Mesendoderm (in vitro differentiated cells): ENCODE measurements at regions not wholly inside any gene's neighbourhood (a gene's known extent, or its start where the extent isn't known, plus 50 kb on each side); places are given as distances from the start of the nearest gene placed in this dataset.

Experiments used
- DNase-seq: peaks from one replicate; pipeline ENCODE4 v3.0.0; 2013
- H2AK5ac ChIP-seq: 2 replicates; pipeline ENCODE4 v1.6.1; 2013; ENCODE audit warnings: low read length, inconsistent platforms
- H2BK120ac ChIP-seq: 2 replicates; pipeline ENCODE4 v1.6.1; 2013; ENCODE audit warnings: low read depth, mild to moderate bottlenecking, low read length, moderate library complexity, mixed read lengths
- H2BK15ac ChIP-seq: replicated peaks from 2 replicates; pipeline ENCODE4 v1.6.1; 2013; ENCODE audit warnings: low read depth, mild to moderate bottlenecking, moderate library complexity
- H2BK5ac ChIP-seq: 2 replicates; pipeline ENCODE4 v1.6.1; 2013; ENCODE audit warnings: low read length, inconsistent platforms
- H3K18ac ChIP-seq: 2 replicates; pipeline ENCODE4 v1.6.1; 2013; ENCODE audit warnings: mild to moderate bottlenecking, low read length, mixed read lengths
- H3K23ac ChIP-seq: one replicate; pipeline ENCODE4 v1.6.1; 2013; ENCODE audit warnings: low read length
- H3K27ac ChIP-seq: 2 replicates; pipeline ENCODE4 v1.5.1; 2013; ENCODE audit warnings: low read depth, mild to moderate bottlenecking, inconsistent platforms, low read length, moderate library complexity
- H3K27me3 ChIP-seq: 2 replicates; pipeline ENCODE4 v1.6.1; 2013; ENCODE audit warnings: low read length, control low read depth, mild to moderate bottlenecking, inconsistent platforms; ENCODE audit not compliant: insufficient read depth, poor library complexity
- H3K36me3 ChIP-seq: 2 replicates; pipeline ENCODE4 v1.6.1; 2013; ENCODE audit warnings: low read length, inconsistent platforms; ENCODE audit not compliant: control insufficient read depth, insufficient read depth
- H3K4ac ChIP-seq: one replicate; pipeline ENCODE4 v1.6.1; 2013; ENCODE audit warnings: low read depth, mild to moderate bottlenecking, low read length, moderate library complexity
- H3K4me1 ChIP-seq: 2 replicates; pipeline ENCODE4 v1.6.1; 2013; ENCODE audit warnings: low read depth, low read length, inconsistent platforms; ENCODE audit not compliant: control insufficient read depth
- H3K4me2 ChIP-seq: 2 replicates; pipeline ENCODE4 v1.6.1; 2013; ENCODE audit warnings: low read length
- H3K4me3 ChIP-seq: 2 replicates; pipeline ENCODE4 v1.5.1; 2013; ENCODE audit warnings: mild to moderate bottlenecking, low read length
- H3K56ac ChIP-seq: one replicate; pipeline ENCODE4 v1.6.1; 2013; ENCODE audit warnings: low read length
- H3K79me1 ChIP-seq: 2 replicates; pipeline ENCODE4 v1.6.1; 2013; ENCODE audit warnings: low read length, inconsistent platforms
- H3K79me2 ChIP-seq: 2 replicates; pipeline ENCODE4 v1.6.1; 2013; ENCODE audit warnings: mild to moderate bottlenecking, low read length; ENCODE audit not compliant: control insufficient read depth, insufficient read depth
- H3K9ac ChIP-seq: 2 replicates; pipeline ENCODE4 v1.6.1; 2013; ENCODE audit warnings: low read length, inconsistent platforms
- H4K5ac ChIP-seq: one replicate; pipeline ENCODE4 v1.6.1; 2013; ENCODE audit warnings: low read length
- H4K8ac ChIP-seq: one replicate; pipeline ENCODE4 v1.6.1; 2013; ENCODE audit warnings: low read depth, mild to moderate bottlenecking, control low read depth, low read length, moderate library complexity
- WGBS: extraction: QIAGEN DNeasy Blood & Tissue Kit; methylation state at CpG from one replicate; pipeline ENCODE4 v1.1.7; 2013; ENCODE audit warnings: low lambda C conversion rate, missing lambda C conversion rate; ENCODE audit not compliant: insufficient coverage; ENCODE audit errors: extremely low coverage; 5-methylcytosine and 5-hydroxymethylcytosine counted together

DNA sequence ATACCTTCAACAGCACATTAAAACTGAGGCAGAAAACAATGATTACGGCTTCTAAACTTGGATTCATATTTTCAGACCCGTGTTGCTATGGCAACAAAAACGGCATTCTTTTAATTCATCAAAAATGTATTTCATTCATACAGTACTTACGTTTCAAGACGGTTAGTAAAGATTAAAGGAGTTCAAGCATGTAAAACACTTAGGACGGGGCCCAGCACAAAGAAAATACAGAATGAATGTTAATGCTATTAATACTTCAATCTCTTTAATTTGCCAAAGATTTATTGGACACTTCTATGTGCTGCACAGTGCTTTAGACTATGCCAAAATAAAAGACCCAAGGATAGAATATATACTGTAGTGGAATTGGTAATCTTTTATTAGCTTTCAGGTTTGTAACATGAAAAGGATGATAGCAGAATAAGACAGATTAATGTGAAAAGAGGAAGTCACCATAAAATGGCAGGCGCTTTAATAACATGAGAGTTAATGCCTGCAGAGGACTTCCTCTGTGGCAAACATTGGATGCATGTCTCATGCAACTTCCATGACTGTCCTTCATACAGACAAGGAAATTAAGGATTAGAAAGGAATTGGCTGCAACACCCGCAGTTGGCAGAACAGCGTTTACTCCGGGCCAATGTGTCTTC is 201.6 kb upstream of the KLF6 start:
- Histone ChIP-seq H2AK5ac (no peak overlapping the region), H3K4me3 (no peak overlapping the region), H3K36me3 (no peaks in the 10 kb centered on the region), H3K79me1 (no peaks in the 10 kb centered on the region), H4K5ac (no peak overlapping the region), H3K9ac (no peak overlapping the region), H3K23ac (no peak overlapping the region), H2BK15ac (no peak overlapping the region), H3K27me3 (no peaks in the 10 kb centered on the region), H3K4me1 (no peaks in the 10 kb centered on the region), H3K4me2 (no peak overlapping the region), H3K4ac (no peak overlapping the region), H3K56ac (no peak overlapping the region), H3K18ac (no peak overlapping the region), H4K8ac (no peak overlapping the region), H2BK5ac (no peak overlapping the region), H2BK120ac (no peak overlapping the region), H3K79me2 (no peaks in the 10 kb centered on the region), H3K27ac (no peak overlapping the region)
- no CpG with 5 or more reads among the region's 10 CpGs for WGBS
- no peak for DNase-seq

DNA sequence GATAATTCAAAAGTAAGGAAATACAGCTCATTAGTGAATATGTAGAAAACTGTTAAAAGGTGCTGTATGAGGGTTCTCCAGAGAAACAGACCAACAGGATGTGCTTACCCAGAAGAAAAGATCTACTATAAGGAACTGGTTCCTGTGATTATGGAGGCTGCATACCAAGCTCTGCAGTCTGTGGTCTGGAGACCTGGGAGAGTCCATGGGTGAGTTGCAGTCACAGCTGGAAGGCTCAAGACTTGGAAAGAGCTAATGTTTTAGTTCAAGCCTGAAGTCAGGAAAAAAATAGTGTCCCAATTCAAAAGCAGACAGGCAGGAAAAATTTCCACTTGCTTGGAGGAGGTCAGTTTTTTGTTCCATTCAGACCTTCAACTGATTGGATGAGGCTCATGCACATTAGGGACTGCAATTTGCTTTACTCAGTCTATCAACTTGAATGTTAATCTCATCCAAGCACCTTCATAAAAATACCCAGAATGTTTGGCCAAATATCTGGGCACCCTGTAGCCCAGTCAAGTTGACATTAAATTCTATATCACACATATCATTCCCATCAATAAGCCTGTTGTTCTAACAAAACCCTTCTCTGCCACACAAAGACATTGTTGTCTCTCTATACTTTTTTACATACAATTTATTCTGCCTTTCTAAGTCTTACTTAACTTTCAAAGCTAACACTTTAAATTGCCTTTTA is 197.9 kb upstream of the KLF6 start:
- H2AK5ac ChIP-seq: no peak overlapping the region
- no peak overlapping the region for H3K4ac ChIP-seq
- no peak overlapping the region for H3K4me3 ChIP-seq
- no peak overlapping the region for H3K18ac ChIP-seq
- H3K79me2 ChIP-seq: no peaks in the 10 kb centered on the region
- H4K5ac ChIP-seq: no peak overlapping the region
- H2BK15ac ChIP-seq: no peak overlapping the region
- no peaks in the 10 kb centered on the region for H3K27me3 ChIP-seq
- H2BK5ac ChIP-seq: no peak overlapping the region
- no peak overlapping the region for H3K23ac ChIP-seq
- no peak overlapping the region for H4K8ac ChIP-seq
- no peak for DNase-seq
- H2BK120ac ChIP-seq: no peak overlapping the region
- H3K79me1 ChIP-seq: no peaks in the 10 kb centered on the region
- no peak overlapping the region for H3K9ac ChIP-seq
- no peaks in the 10 kb centered on the region for H3K4me1 ChIP-seq
- no peak overlapping the region for H3K56ac ChIP-seq
- no peaks in the 10 kb centered on the region for H3K36me3 ChIP-seq
- H3K27ac ChIP-seq: no peak overlapping the region
- no peak overlapping the region for H3K4me2 ChIP-seq

DNA sequence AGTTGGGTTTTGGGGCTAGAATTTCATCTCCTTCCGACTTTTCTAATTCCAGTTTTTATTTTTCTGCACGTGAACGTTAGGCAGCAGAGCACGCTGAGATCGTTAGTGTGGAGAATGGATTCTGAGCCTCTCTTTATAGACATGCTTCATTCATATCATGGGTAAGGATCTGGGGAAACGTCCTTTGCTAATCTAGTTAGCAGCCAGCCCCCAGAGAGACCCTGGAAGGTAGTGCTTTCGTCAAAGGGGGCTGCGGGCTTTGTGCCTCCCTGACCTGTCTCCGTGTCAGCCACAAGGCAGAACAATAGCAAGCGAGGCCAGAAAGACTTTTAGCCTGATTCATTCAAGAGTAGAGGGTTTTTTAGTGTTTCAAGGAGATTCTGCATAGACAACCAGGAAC is 196.3 kb upstream of the KLF6 start:
- Histone ChIP-seq H4K8ac (no peak overlapping the region), H2AK5ac (no peak overlapping the region), H3K36me3 (no peaks in the 10 kb centered on the region), H3K4me1 (no peaks in the 10 kb centered on the region), H3K27ac (no peak overlapping the region), H3K4me2 (no peak overlapping the region), H3K27me3 (no peaks in the 10 kb centered on the region), H3K4me3 (no peak overlapping the region), H2BK120ac (no peak overlapping the region), H2BK15ac (no peak overlapping the region), H3K18ac (no peak overlapping the region), H4K5ac (no peak overlapping the region), H3K4ac (no peak overlapping the region), H3K56ac (no peak overlapping the region), H3K79me2 (no peaks in the 10 kb centered on the region), H2BK5ac (no peak overlapping the region), H3K9ac (no peak overlapping the region), H3K79me1 (no peaks in the 10 kb centered on the region), H3K23ac (no peak overlapping the region)
- no CpG with 5 or more reads among the region's 10 CpGs for WGBS
- no peak for DNase-seq

DNA sequence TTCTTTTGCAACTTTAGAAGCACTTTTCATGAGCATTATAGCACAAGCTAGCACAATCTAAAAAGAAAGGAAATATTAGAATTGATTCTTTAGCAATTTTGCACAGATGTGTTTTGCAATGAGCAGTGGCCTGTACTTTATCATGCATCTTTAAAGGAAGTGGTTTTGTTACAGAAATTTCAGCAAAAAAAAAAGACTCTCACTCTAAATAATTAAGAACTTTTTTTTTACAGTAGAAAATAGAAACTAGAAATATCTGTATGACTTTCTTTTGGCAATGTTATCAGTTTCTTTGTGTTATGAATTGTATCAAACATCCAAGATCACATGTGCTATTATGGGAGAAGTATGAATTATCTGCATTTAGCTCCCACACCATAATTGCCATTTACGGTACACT is 195.7 kb upstream of the KLF6 start:
- H4K8ac ChIP-seq: no peak overlapping the region
- H2BK5ac ChIP-seq: no peak overlapping the region
- H3K79me2 ChIP-seq: no peaks in the 10 kb centered on the region
- WGBS: no CpG with 5 or more reads among the region's 1 CpG
- no peak overlapping the region for H3K4me3 ChIP-seq
- no peaks in the 10 kb centered on the region for H3K27me3 ChIP-seq
- H3K79me1 ChIP-seq: no peaks in the 10 kb centered on the region
- H3K27ac ChIP-seq: no peak overlapping the region
- H2BK120ac ChIP-seq: no peak overlapping the region
- no peak overlapping the region for H3K18ac ChIP-seq
- H3K23ac ChIP-seq: no peak overlapping the region
- no peak overlapping the region for H3K4ac ChIP-seq
- no peak overlapping the region for H4K5ac ChIP-seq
- no peak overlapping the region for H3K9ac ChIP-seq
- no peak overlapping the region for H2AK5ac ChIP-seq
- H3K56ac ChIP-seq: no peak overlapping the region
- H3K36me3 ChIP-seq: no peaks in the 10 kb centered on the region
- no peaks in the 10 kb centered on the region for H3K4me1 ChIP-seq
- DNase-seq: no peak
- no peak overlapping the region for H3K4me2 ChIP-seq
- no peak overlapping the region for H2BK15ac ChIP-seq

DNA sequence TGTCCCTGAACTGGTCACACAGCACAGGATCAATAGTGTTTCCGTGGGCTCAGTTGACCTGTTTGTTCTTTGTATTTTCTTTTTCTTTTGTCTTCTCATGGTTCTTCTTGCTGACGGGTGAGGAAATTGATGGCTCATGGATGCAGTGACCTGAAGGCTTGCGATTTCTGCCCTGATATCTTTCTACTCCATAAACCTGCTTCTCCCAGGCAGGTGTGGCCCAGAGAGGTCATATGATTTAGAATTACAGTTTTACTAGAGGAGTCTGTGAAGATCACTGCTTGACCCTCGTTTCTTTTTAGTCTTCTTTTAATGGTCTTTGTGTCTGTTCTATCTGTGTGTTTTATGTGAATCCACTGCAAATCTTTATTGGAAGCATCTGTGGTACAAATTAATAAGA is 195.1 kb upstream of the KLF6 start:
- WGBS: no CpG with 5 or more reads among the region's 4 CpGs
- H2BK5ac ChIP-seq: no peak overlapping the region
- no peak overlapping the region for H3K4me2 ChIP-seq
- no peak overlapping the region for H3K4ac ChIP-seq
- H4K8ac ChIP-seq: no peak overlapping the region
- no peak overlapping the region for H3K23ac ChIP-seq
- no peak overlapping the region for H3K56ac ChIP-seq
- H3K18ac ChIP-seq: no peak overlapping the region
- no peaks in the 10 kb centered on the region for H3K79me1 ChIP-seq
- no peak overlapping the region for H2BK15ac ChIP-seq
- no peak overlapping the region for H3K9ac ChIP-seq
- H3K4me3 ChIP-seq: no peak overlapping the region
- H2AK5ac ChIP-seq: no peak overlapping the region
- no peak overlapping the region for H3K27ac ChIP-seq
- H3K79me2 ChIP-seq: no peaks in the 10 kb centered on the region
- no peaks in the 10 kb centered on the region for H3K27me3 ChIP-seq
- DNase-seq: no peak
- H4K5ac ChIP-seq: no peak overlapping the region
- H3K4me1 ChIP-seq: no peaks in the 10 kb centered on the region
- no peak overlapping the region for H2BK120ac ChIP-seq
- H3K36me3 ChIP-seq: no peaks in the 10 kb centered on the region

DNA sequence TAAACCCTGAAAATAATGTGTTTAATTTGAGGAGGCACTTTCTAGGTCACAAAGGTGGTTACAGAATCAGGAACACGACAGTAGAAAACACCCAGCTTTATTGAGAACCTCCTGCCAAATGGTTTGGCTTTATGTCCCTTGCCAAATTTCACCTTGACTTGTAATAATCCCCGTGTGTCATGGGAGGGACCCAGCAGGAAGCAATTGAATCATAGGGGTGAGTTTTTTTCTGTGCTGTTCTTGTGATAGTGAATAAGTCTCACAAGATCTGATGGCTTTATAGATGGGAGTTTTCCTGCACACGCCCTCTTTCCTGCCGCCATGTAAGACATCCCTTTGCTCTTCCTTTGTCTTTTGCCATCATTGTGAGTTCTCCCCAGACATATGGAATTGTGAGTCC is 193.8 kb upstream of the KLF6 start:
- H3K4me2 ChIP-seq: no peak overlapping the region
- no peak for DNase-seq
- no peak overlapping the region for H3K18ac ChIP-seq
- no peak overlapping the region for H3K23ac ChIP-seq
- H3K27ac ChIP-seq: no peak overlapping the region
- H2AK5ac ChIP-seq: no peak overlapping the region
- WGBS: no CpG with 5 or more reads among the region's 4 CpGs
- no peaks in the 10 kb centered on the region for H3K79me1 ChIP-seq
- H2BK5ac ChIP-seq: no peak overlapping the region
- H3K79me2 ChIP-seq: no peaks in the 10 kb centered on the region
- no peak overlapping the region for H3K4ac ChIP-seq
- H2BK120ac ChIP-seq: no peak overlapping the region
- no peak overlapping the region for H2BK15ac ChIP-seq
- no peaks in the 10 kb centered on the region for H3K27me3 ChIP-seq
- no peak overlapping the region for H4K5ac ChIP-seq
- no peak overlapping the region for H4K8ac ChIP-seq
- no peak overlapping the region for H3K9ac ChIP-seq
- H3K4me3 ChIP-seq: no peak overlapping the region
- no peaks in the 10 kb centered on the region for H3K36me3 ChIP-seq
- H3K56ac ChIP-seq: no peak overlapping the region
- H3K4me1 ChIP-seq: no peaks in the 10 kb centered on the region
